A549 (cell line): ENCODE measurements at regions not wholly inside any gene's neighbourhood (a gene's known extent, or its start where the extent isn't known, plus 50 kb on each side); places are given as distances from the start of the nearest gene placed in this dataset.

Experiments used
- ATAC-seq, 2 experiments: fragments of 200-7000 bp in 1 of 2; fragments of >200 bp in 1 of 2; cut with Nextera tagmentation in 1 of 2; cut with Tn5 transposase in 1 of 2; 3 replicates each; pipeline versions ENCODE4 v1.8.0 to v1.9.1; 2018 to 2020; ENCODE audit warnings: mild to moderate bottlenecking in 1 of 2, moderate library complexity in 1 of 2
- CTCF ChIA-PET: fragments of 300-600 bp; sonication (Branson Sonifier 250); formaldehyde crosslinking; extraction: SDS; loops from one replicate; lab custom pipeline; 2021; ENCODE audit warnings: antibody characterized with exemption, inconsistent platforms; lab: Yijun Ruan, JAX
- POLR2A ChIA-PET: fragments of 350-600 bp; formaldehyde crosslinking; extraction: SDS; loops from one replicate; lab custom pipeline; 2021; ENCODE audit warnings: antibody characterized with exemption, inconsistent platforms; lab: Yijun Ruan, JAX
- DNase-seq, 2 experiments: peaks; one replicate each; pipeline versions ENCODE4 v3.0.0 to v3.0.0-alpha.2; 2011 to 2016; ENCODE audit warnings: low read depth in 1 of 2, low spot score in 1 of 2
- FAIRE-seq: peaks from 2 replicates; lab custom pipeline; 2011; peaks lifted over from hg19 to GRCh38; lab: Jason Lieb, UNC
- H3K27ac ChIP-seq, 2 experiments: fragments of >200 bp; sonication (Bioruptor Twin); formaldehyde crosslinking; 3 replicates each; pipeline ENCODE4 v1.5.1; 2016 to 2017
- H3K4me1 ChIP-seq: fragments of >200 bp; sonication (Bioruptor Twin); formaldehyde crosslinking; 3 replicates; pipeline ENCODE4 v1.6.1; 2016
- H3K4me2 ChIP-seq: fragments of >200 bp; sonication (Bioruptor Twin); formaldehyde crosslinking; 3 replicates; pipeline ENCODE4 v1.6.1; 2016
- H3K4me3 ChIP-seq: fragments of >200 bp; sonication (Bioruptor Twin); formaldehyde crosslinking; 3 replicates; pipeline ENCODE4 v1.5.1; 2016
- H3K9me3 ChIP-seq: fragments of >200 bp; sonication (Bioruptor Twin); formaldehyde crosslinking; 3 replicates; pipeline ENCODE4 v1.6.1; 2016
- BHLHE40 ChIP-seq: IDR thresholded peaks from 2 replicates; pipeline ENCODE4 v1.6.1; 2012; ENCODE audit warnings: low read depth, low read length, inconsistent platforms
- CBX2 ChIP-seq: fragments of 200-600 bp; sonication (generic); IDR thresholded peaks from 2 replicates; pipeline ENCODE4 v1.6.1; 2016; ENCODE audit warnings: low read depth, mild to moderate bottlenecking, borderline replicate concordance
- CHD4 ChIP-seq: fragments of 200-600 bp; sonication (generic); IDR thresholded peaks from 2 replicates; pipeline ENCODE4 v1.6.1; 2016; ENCODE audit warnings: antibody characterized with exemption, mild to moderate bottlenecking, borderline replicate concordance
- EHF ChIP-seq: fragments of 250-450 bp; sonication (Bioruptor Pico); IDR thresholded peaks from 2 replicates; pipeline ENCODE4 v1.5.0; 2020; ENCODE audit warnings: mild to moderate bottlenecking
- EHMT2 ChIP-seq: fragments of 200-600 bp; sonication (generic); IDR thresholded peaks from 2 replicates; pipeline ENCODE4 v1.6.1; 2016; ENCODE audit warnings: antibody characterized with exemption, low read depth, mild to moderate bottlenecking, moderate library complexity
- FOSB ChIP-seq: fragments of 250-450 bp; sonication (Bioruptor Pico); IDR thresholded peaks from 2 replicates; pipeline ENCODE4 v1.5.0; 2020; ENCODE audit warnings: mild to moderate bottlenecking, moderate library complexity
- FOSL2 ChIP-seq, 2 experiments: fragments of 450-650 bp in 1 of 2; fragments of >200 bp in 1 of 2; sonication (Bioruptor Twin) in 1 of 2; formaldehyde crosslinking; IDR thresholded peaks; 2 replicates each; pipeline versions ENCODE4 v1.5.0 to v1.6.1; 2016 to 2020; ENCODE audit warnings: mild to moderate bottlenecking in 1 of 2, moderate library complexity in 1 of 2
- HEYL ChIP-seq: fragments of 250-450 bp; sonication (Bioruptor Pico); IDR thresholded peaks from 2 replicates; pipeline ENCODE4 v1.8.0; 2021; ENCODE audit warnings: mild to moderate bottlenecking, moderate library complexity
- HOXA7 ChIP-seq: fragments of 250-450 bp; sonication (Bioruptor Pico); IDR thresholded peaks from 2 replicates; pipeline ENCODE4 v1.5.0; 2020; ENCODE audit warnings: mild to moderate bottlenecking, moderate library complexity
- HOXB13 ChIP-seq: fragments of 250-450 bp; sonication (Bioruptor Pico); IDR thresholded peaks from 2 replicates; pipeline ENCODE4 v1.5.0; 2020; ENCODE audit warnings: low read depth, mild to moderate bottlenecking, moderate library complexity
- JUN ChIP-seq, 2 experiments: fragments of >200 bp; sonication (Bioruptor Twin); formaldehyde crosslinking; IDR thresholded peaks; 2 replicates in 1 of 2; 3 replicates in 1 of 2; pipeline ENCODE4 v1.6.1; 2016 to 2017
- JUNB ChIP-seq: fragments of >200 bp; sonication (Bioruptor Twin); formaldehyde crosslinking; IDR thresholded peaks from 2 replicates; pipeline ENCODE4 v1.6.1; 2016
- KDM1A ChIP-seq: fragments of 200-600 bp; sonication (generic); IDR thresholded peaks from 2 replicates; pipeline ENCODE4 v1.6.1; 2016; ENCODE audit warnings: low read depth, mild to moderate bottlenecking
- KDM5A ChIP-seq: fragments of 200-600 bp; sonication (generic); IDR thresholded peaks from 2 replicates; pipeline ENCODE4 v1.6.1; 2016; ENCODE audit warnings: antibody characterized with exemption, mild to moderate bottlenecking
- MAFK ChIP-seq: fragments of 450-650 bp; IDR thresholded peaks from 2 replicates; pipeline ENCODE4 v1.6.1; 2014; ENCODE audit not compliant: partially characterized antibody
- MAZ ChIP-seq: fragments of 150-350 bp; IDR thresholded peaks from 2 replicates; pipeline ENCODE4 v1.6.1; 2014; ENCODE audit warnings: antibody characterized with exemption, low read depth, low read length, borderline replicate concordance
- MYC ChIP-seq: IDR thresholded peaks from 2 replicates; pipeline ENCODE4 v1.6.1; 2012; ENCODE audit warnings: mild to moderate bottlenecking, inconsistent platforms, low read length, improper control_type of control experiment, borderline replicate concordance
- NFE2L2 ChIP-seq: fragments of 150-350 bp; conservative IDR thresholded peaks from 2 replicates; pipeline ENCODE4 v1.6.1; 2014; ENCODE audit warnings: low read length
- PHF8 ChIP-seq: fragments of 200-600 bp; sonication (generic); IDR thresholded peaks from 2 replicates; pipeline ENCODE4 v1.6.1; 2016; ENCODE audit warnings: low read depth, mild to moderate bottlenecking, antibody characterized with exemption, moderate library complexity, borderline replicate concordance
- POLR2AphosphoS2 ChIP-seq: conservative IDR thresholded peaks from 2 replicates; pipeline ENCODE4 v1.6.1; 2012; ENCODE audit warnings: low read length, improper control_type of control experiment, inconsistent platforms
- RARB ChIP-seq: fragments of 250-450 bp; sonication (Bioruptor Pico); IDR thresholded peaks from 2 replicates; pipeline ENCODE4 v1.8.0; 2021; ENCODE audit warnings: mild to moderate bottlenecking, moderate library complexity
- RNF2 ChIP-seq: fragments of 200-600 bp; sonication (generic); IDR thresholded peaks from 2 replicates; pipeline ENCODE4 v1.6.1; 2016; ENCODE audit warnings: low read depth, mild to moderate bottlenecking, antibody characterized with exemption, moderate library complexity, borderline replicate concordance
- SREBF2 ChIP-seq: fragments of 450-650 bp; IDR thresholded peaks from 2 replicates; pipeline ENCODE4 v1.6.1; 2014; ENCODE audit warnings: mild to moderate bottlenecking, moderate library complexity
- TFCP2L1 ChIP-seq: fragments of 250-450 bp; sonication (Bioruptor Pico); IDR thresholded peaks from 2 replicates; pipeline ENCODE4 v1.5.0; 2021; ENCODE audit warnings: mild to moderate bottlenecking
- TP53 ChIP-seq: fragments of 250-450 bp; sonication (Bioruptor Pico); IDR thresholded peaks from 2 replicates; pipeline ENCODE4 v1.5.0; 2021; ENCODE audit warnings: mild to moderate bottlenecking, moderate library complexity
- ZSCAN20 ChIP-seq: fragments of 250-450 bp; sonication (Bioruptor Pico); IDR thresholded peaks from 2 replicates; pipeline ENCODE4 v1.8.0; 2022; ENCODE audit warnings: mild to moderate bottlenecking, moderate library complexity
- WGBS: methylation state at CpG from one replicate; pipeline ENCODE4 v1.1.6; 2017; ENCODE audit errors: missing lambda C conversion rate; 5-methylcytosine and 5-hydroxymethylcytosine counted together
- TF ChIP-seq, protein P1 (sequence below): fragments of 250-450 bp; sonication (Bioruptor Pico); IDR thresholded peaks from 2 replicates; pipeline ENCODE4 v1.5.0; 2020; ENCODE audit warnings: low read depth, mild to moderate bottlenecking, moderate library complexity
- TF ChIP-seq, protein P2 (sequence below): IDR thresholded peaks from 2 replicates; pipeline ENCODE4 v1.6.1; 2012
- TF ChIP-seq, protein P3 (sequence below): fragments of 450-650 bp; IDR thresholded peaks from 2 replicates; pipeline ENCODE4 v1.6.1; 2014; ENCODE audit warnings: antibody characterized with exemption
- TF ChIP-seq, protein P4 (sequence below): fragments of >200 bp; sonication (Bioruptor Twin); formaldehyde crosslinking; IDR thresholded peaks from 2 replicates; pipeline ENCODE4 v1.6.1; 2016

- ATAC-seq (no peak), FAIRE-seq (no peak), DNase-seq (no peak)
- ChIA-PET POLR2A (no interaction called here), CTCF (no interaction called here)
- no peaks in the 10 kb centered on the region for H3K4me1 ChIP-seq
- H3K9me3 ChIP-seq = no peaks in the 10 kb centered on the region
- H3K27ac ChIP-seq = no peak overlapping the region
- H3K4me2 ChIP-seq = no peak overlapping the region
- TF ChIP-seq TFCP2L1 (no peak), BHLHE40 (no peak), NFE2L2 (no peak), SREBF2 (no peak), POLR2AphosphoS2 (no peak), FOSB (CRISPR knock-in tag) (no peak), JUN (IDR thresholded peaks at IDR 0.05) (no peak), RNF2 (no peak), MYC (no peak), EHF (CRISPR knock-in tag) (no peak)
- TF ChIP-seq, protein P1, sequence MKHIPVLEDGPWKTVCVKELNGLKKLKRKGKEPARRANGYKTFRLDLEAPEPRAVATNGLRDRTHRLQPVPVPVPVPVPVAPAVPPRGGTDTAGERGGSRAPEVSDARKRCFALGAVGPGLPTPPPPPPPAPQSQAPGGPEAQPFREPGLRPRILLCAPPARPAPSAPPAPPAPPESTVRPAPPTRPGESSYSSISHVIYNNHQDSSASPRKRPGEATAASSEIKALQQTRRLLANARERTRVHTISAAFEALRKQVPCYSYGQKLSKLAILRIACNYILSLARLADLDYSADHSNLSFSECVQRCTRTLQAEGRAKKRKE (CRISPR knock-in tag) = no peak
- TF ChIP-seq, protein P2, sequence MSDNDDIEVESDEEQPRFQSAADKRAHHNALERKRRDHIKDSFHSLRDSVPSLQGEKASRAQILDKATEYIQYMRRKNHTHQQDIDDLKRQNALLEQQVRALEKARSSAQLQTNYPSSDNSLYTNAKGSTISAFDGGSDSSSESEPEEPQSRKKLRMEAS = no peak
- no peak overlapping the region for H3K4me3 ChIP-seq
- 3% methylated on average over 2 of the region's 2 CpGs for WGBS
Measured at GRCh38 chr18:73927496-73927895, 220.1 kb downstream of the FBXO15 start.

DNA sequence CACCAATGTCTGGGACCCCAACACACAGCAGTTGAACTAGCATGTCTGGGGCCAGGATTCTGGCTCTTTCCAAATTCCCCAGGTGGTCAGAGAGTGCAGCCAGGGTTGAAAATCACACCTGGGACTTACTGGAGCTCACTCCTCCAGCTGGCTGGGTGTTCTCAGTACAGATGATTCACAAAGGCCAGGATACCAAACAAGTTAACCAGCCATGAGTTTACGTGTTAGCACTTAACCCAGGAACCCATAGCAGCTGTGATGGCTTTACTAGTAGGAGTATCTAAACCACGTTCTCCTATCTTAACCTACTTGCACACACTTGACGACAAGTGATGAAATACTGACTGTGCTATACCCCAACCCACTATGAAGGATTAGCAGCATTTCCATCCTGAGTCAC, 222.8 kb downstream of the FBXO15 start:
- no peak for TF ChIP-seq BHLHE40
- no peak for TF ChIP-seq CBX2
- no peak for TF ChIP-seq MAFK
- TF ChIP-seq TP53 (CRISPR knock-in tag) = no peak
- no peak for TF ChIP-seq SREBF2
- TF ChIP-seq, protein P3, sequence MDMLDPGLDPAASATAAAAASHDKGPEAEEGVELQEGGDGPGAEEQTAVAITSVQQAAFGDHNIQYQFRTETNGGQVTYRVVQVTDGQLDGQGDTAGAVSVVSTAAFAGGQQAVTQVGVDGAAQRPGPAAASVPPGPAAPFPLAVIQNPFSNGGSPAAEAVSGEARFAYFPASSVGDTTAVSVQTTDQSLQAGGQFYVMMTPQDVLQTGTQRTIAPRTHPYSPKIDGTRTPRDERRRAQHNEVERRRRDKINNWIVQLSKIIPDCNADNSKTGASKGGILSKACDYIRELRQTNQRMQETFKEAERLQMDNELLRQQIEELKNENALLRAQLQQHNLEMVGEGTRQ = no peak
- no peak for ATAC-seq

DNA sequence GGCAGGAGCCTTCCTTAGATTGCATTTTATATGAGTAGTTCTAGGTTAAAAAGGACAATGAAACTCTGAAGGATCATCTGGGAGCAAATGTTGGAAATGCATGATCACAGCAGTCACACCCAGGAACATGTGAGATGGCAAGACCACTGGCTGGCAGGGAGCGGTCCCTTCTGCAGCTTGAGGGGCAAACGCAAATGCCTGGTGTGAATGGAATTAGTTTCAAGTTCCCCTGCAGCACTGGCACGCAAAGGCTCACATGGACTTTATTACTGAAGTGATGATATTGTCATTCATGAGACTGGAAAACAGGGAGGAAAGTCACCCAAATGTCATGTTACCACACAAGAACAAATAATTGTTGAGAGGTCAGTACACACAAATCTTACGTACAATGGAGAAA, 223.3 kb downstream of the FBXO15 start:
- Histone ChIP-seq H3K4me1 (no peaks in the 10 kb centered on the region), H3K4me2 (no peak overlapping the region), H3K9me3 (no peaks in the 10 kb centered on the region), H3K27ac (no peak overlapping the region), H3K4me3 (no peak overlapping the region)
- POLR2A ChIA-PET = no interaction called here
- ATAC-seq (no peak), FAIRE-seq (no peak), DNase-seq (no peak)
- CTCF ChIA-PET = no interaction called here
- 50% methylated on average over 4 of the region's 4 CpGs for WGBS
- TF ChIP-seq RARB (CRISPR knock-in tag) (no peak), MYC (no peak), HOXA7 (CRISPR knock-in tag) (no peak), HOXB13 (CRISPR knock-in tag) (no peak), JUNB (no peak), TFCP2L1 (no peak), PHF8 (no peak), FOSL2 (IDR thresholded peaks at IDR 0.05) (no peak), FOSL2 (CRISPR knock-in tag; IDR thresholded peaks at IDR 0.05) (no peak), RNF2 (no peak), KDM1A (no peak), KDM5A (no peak), MAZ (no peak), CHD4 (no peak), HEYL (no peak), EHMT2 (no peak), ZSCAN20 (CRISPR knock-in tag) (no peak)
- TF ChIP-seq, protein P4, sequence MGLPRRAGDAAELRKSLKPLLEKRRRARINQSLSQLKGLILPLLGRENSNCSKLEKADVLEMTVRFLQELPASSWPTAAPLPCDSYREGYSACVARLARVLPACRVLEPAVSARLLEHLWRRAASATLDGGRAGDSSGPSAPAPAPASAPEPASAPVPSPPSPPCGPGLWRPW = no peak

More for the DNA sequence above, 222.8 kb downstream of the FBXO15 start:
- CTCF ChIA-PET = interaction anchor here (0.5 kb wide), 1 partner anchor 55 kb away, joined by 3 read pairs; no protein-coding TSS in a partner anchor
- Histone ChIP-seq H3K9me3 (no peaks in the 10 kb centered on the region), H3K27ac (no peak overlapping the region), H3K4me2 (no peak overlapping the region), H3K4me3 (no peak overlapping the region), H3K4me1 (no peaks in the 10 kb centered on the region)
- DNase-seq (no peak), FAIRE-seq (no peak)
- 27% methylated on average over 3 of the region's 3 CpGs for WGBS
- POLR2A ChIA-PET = no interaction called here
